C4-2B (cell line): ENCODE measurements at regions not wholly inside any gene's neighbourhood (a gene's known extent, or its start where the extent isn't known, plus 50 kb on each side); places are given as distances from the start of the nearest gene placed in this dataset.

Experiments used
- ZFX ChIP-seq: fragments of 450-650 bp; IDR thresholded peaks from 2 replicates; pipeline ENCODE4 v1.6.1; 2017
- TF ChIP-seq, protein P1 (sequence below): fragments of 450-650 bp; conservative IDR thresholded peaks from 2 replicates; pipeline ENCODE4 v1.5.1; 2017; ENCODE audit warnings: mild to moderate bottlenecking

DNA sequence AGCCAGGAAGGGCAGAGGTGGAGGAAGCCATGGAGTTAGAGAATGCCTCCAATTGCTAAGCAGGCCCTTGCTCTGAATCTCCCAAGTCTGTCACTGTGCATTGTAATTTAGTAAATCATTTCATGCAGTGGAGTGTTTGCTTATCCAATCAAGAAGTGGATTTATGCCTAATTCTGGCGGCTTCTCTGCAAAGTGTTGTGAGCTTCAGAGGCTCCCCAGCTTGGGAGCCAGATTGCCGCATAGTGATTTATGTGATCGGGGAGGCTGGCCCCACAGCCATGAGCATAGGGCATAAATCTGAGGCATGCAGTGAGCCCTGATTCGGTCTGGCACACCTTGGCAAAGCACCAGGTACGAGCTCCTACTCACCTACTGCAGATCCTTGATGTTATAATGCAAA is 520.8 kb downstream of the HS3ST4 start:
- TF ChIP-seq, protein P1, sequence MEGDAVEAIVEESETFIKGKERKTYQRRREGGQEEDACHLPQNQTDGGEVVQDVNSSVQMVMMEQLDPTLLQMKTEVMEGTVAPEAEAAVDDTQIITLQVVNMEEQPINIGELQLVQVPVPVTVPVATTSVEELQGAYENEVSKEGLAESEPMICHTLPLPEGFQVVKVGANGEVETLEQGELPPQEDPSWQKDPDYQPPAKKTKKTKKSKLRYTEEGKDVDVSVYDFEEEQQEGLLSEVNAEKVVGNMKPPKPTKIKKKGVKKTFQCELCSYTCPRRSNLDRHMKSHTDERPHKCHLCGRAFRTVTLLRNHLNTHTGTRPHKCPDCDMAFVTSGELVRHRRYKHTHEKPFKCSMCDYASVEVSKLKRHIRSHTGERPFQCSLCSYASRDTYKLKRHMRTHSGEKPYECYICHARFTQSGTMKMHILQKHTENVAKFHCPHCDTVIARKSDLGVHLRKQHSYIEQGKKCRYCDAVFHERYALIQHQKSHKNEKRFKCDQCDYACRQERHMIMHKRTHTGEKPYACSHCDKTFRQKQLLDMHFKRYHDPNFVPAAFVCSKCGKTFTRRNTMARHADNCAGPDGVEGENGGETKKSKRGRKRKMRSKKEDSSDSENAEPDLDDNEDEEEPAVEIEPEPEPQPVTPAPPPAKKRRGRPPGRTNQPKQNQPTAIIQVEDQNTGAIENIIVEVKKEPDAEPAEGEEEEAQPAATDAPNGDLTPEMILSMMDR = no peak
- no peak for TF ChIP-seq ZFX
